GM21576 (cell line): ENCODE measurements at regions not wholly inside any gene's neighbourhood (a gene's known extent, or its start where the extent isn't known, plus 50 kb on each side); places are given as distances from the start of the nearest gene placed in this dataset.

Source experiments
- ATAC-seq: cut with Tn5 transposase; IDR thresholded peaks from one replicate; pipeline ENCODE4 v1.9.1; 2021; ENCODE audit warnings: mild to moderate bottlenecking, moderate library complexity; ENCODE audit not compliant: unreplicated experiment

- ATAC-seq = no peak
These were observed 60.1 kb upstream of the ARID5B start for GRCh38 chr10:61841338-61841875.

- ATAC-seq = no peak
These were observed 58.6 kb upstream of the ARID5B start for GRCh38 chr10:61842755-61843497.

DNA sequence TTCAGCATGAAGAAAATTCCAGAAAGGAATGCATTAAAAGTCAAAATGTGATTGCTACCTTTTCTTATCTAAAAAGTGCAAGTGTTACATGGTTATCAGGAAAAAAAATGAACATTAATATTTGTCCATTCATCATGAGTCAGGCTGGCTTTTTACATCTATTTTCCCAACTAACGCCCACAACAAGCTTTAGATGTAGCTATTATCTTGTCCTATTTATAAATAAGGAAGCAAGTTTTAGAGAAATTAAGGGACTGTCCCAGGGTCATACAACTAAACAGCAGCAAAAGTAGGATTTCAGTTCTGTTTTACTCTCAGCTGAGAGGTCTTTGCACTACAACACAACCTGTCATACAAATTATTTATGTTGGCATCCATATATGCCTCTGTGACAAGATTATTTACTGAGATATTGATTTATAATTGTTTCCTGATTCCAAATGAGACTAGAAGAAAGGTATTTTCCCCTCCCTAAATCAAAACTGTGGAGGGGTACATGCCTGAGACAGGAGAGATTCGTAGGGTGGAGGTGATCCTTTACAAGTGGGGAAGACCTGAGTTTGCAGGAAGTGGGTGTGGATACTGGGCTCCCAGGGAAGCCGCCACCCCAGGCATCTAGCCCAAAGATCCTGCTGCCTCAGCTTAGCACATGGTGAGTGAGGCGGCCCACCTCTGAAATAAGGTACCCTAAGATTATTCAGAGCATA is 57.2 kb upstream of the ARID5B start:
- peak; percentile 60 for ATAC-seq

DNA sequence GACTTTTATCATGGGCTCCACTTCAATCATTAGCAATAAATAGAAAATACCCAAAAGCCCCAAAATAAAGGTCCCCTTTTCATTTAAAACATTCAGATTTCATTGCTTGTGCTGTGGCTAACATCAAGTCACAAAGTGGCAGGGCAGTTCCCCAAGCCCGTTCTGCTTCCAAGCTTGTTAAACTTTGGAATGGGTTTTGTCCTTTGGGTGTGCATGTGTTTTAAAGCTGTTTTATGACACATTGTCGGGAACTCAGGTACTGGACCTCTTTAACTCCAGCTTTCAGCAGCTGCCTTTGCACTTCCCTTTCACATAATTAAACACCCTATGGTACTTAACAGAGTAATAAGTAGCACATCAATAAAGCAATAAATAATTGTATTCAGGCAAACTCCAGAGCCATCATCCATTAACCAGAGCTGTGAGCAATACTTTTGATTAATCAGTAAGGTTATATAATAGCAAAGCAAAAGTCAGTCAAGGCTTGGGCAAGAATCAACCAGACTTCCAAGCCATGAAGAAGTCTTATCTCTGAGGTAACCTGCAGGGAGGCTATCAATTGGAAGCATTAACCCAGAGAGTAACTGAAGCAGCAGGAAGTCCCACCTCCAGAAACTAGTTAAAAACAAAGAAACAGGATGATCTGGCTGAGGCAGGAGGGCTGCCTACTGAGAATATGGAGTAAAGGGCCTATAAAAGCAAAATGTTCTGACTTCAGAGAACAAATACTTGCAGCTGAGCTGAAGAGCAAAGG is 56.1 kb upstream of the ARID5B start:
- no peak for ATAC-seq

DNA sequence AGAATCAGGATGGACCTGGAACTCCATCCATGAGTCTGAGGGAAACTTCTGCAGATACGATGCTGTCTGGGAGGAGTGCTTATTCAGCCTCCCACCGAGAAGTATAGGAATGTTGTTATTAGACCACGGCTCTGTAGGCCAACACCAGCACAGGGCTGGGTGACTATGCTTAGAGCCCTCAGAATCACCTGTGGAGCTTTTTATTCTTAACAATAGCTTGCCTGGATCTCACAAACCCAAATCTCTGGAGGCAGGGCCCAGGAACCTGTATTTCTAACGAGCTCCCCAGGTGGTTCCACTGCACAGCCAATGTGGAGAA is 55.6 kb upstream of the ARID5B start:
- ATAC-seq = no peak

DNA sequence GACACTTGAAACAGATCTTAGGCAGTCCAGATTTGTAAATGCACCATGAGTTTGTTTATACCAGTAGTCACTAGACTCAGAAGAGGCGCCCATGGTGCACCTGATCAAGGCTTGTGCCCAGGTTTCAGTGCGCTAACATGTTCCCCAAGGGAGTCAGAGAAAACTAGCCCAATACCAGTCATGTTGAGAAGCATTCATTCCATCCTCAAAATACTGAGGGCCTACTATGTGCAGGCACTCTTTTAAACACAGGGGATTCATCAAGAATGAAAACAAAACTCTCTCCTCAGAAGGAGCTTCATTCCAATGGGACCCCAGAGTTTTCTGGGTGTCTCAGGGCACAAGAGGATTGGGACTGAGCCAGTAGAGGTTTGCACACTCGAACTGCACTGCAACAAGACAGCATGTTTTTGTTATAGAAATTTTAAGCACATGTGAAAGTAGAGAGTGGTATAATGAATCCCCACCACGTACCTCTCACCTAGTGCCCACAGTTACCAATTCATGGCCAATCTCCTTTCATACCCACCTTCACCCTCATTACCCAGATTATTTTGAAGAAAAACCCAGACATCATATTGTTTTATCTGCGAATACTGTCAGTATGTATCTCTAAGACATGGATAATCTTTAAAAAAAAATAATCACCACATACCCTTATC is 55.0 kb upstream of the ARID5B start:
- no peak for ATAC-seq

- ATAC-seq = no peak
These were observed 54.4 kb upstream of the ARID5B start for GRCh38 chr10:61847087-61847486.

- no peak for ATAC-seq
These were observed 53.9 kb upstream of the ARID5B start for GRCh38 chr10:61847640-61848039.

- ATAC-seq = no peak
These were observed 51.1 kb upstream of the ARID5B start for GRCh38 chr10:61850376-61850775.
